Hepatocyte (in vitro differentiated cells): ENCODE measurements at regions not wholly inside any gene's neighbourhood (a gene's known extent, or its start where the extent isn't known, plus 50 kb on each side); places are given as distances from the start of the nearest gene placed in this dataset.

Experiments used
- EZH2 ChIP-seq: fragments of 200-600 bp; sonication (generic); IDR thresholded peaks from 2 replicates; pipeline ENCODE4 v1.6.1; 2016; ENCODE audit warnings: antibody characterized with exemption, mild to moderate bottlenecking, borderline replicate concordance
- EZH2phosphoT487 ChIP-seq: fragments of 200-600 bp; sonication (generic); IDR thresholded peaks from one replicate; pipeline ENCODE4 v1.6.1; 2018; ENCODE audit warnings: antibody characterized with exemption, mild to moderate bottlenecking, low read depth, moderate library complexity; ENCODE audit not compliant: unreplicated experiment, severe bottlenecking
- TF ChIP-seq, protein P1 (sequence below): fragments of 200-600 bp; sonication (generic); IDR thresholded peaks from 2 replicates; pipeline ENCODE4 v1.5.1; 2016; ENCODE audit warnings: antibody characterized with exemption, mild to moderate bottlenecking; ENCODE audit not compliant: poor library complexity

DNA sequence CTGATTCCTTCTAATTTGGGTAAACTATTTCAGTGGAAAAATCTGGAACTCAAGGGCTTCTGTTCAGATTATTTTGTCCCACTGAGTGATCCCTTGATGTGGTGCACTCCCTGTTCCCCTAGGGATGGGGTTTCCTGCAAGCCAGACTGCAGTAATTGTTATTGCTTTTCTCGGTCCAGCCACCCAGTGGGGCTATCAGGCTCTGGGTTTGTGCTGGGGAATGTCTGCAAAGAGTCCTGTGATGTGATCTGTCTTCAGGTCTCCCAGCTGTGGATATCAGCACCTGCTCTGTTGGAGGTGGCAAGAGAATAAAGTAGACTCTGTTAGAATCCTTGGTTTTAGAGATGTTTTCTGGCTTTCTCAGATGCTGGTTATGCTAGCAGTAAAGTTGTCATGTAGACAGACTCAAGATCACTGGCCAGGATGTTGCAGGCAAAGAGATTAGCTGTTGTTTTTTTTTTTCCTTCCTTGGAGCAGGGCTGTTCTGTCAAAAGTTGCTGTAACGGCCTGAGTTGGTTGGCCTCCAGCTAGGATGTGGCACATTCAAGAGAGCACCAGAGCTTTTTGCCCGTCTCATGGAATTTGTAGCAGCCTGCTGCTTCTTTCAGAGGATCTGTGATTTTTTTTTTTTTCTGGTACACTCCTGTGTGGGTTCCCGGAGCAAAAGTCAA is 1314.0 kb downstream of the PCDH19 start:
- TF ChIP-seq, protein P1, sequence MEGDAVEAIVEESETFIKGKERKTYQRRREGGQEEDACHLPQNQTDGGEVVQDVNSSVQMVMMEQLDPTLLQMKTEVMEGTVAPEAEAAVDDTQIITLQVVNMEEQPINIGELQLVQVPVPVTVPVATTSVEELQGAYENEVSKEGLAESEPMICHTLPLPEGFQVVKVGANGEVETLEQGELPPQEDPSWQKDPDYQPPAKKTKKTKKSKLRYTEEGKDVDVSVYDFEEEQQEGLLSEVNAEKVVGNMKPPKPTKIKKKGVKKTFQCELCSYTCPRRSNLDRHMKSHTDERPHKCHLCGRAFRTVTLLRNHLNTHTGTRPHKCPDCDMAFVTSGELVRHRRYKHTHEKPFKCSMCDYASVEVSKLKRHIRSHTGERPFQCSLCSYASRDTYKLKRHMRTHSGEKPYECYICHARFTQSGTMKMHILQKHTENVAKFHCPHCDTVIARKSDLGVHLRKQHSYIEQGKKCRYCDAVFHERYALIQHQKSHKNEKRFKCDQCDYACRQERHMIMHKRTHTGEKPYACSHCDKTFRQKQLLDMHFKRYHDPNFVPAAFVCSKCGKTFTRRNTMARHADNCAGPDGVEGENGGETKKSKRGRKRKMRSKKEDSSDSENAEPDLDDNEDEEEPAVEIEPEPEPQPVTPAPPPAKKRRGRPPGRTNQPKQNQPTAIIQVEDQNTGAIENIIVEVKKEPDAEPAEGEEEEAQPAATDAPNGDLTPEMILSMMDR, result no peak
- no peak for TF ChIP-seq EZH2
- no peak for TF ChIP-seq EZH2phosphoT487
